NB4 (cell line): ENCODE measurements at regions not wholly inside any gene's neighbourhood (a gene's known extent, or its start where the extent isn't known, plus 50 kb on each side); places are given as distances from the start of the nearest gene placed in this dataset.

ENCODE experiments used
- MYC ChIP-seq: IDR thresholded peaks from 2 replicates; pipeline ENCODE4 v1.6.1; 2011; ENCODE audit warnings: low read depth, low read length
- POLR2A ChIP-seq: IDR thresholded peaks from 2 replicates; pipeline ENCODE4 v1.6.1; 2011; ENCODE audit warnings: mild to moderate bottlenecking; ENCODE audit not compliant: insufficient read length; ENCODE audit errors: extremely low read depth
- TF ChIP-seq, protein P1 (sequence below): IDR thresholded peaks from one replicate; pipeline ENCODE4 v1.5.1; 2012; ENCODE audit warnings: low read depth, low read length

DNA sequence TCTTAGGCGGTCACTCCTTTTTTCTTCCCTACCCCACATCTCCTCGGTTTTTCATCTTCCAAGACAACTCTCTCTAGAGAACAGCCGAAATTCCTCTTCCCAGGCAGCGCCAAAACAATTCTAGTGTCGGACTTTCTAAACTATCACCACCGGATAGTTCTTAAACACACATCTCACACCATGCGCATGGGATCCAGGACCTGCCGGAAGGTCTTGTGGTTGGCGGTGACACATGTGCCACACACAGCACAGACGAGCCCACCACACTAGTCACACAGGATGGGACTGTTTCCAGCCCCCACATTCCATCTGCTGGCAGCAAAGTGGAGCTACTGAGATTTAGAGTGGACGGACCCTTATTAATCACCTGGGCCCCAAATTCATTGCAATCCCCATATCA is 614.9 kb upstream of the CADM1 start:
- TF ChIP-seq, protein P1, sequence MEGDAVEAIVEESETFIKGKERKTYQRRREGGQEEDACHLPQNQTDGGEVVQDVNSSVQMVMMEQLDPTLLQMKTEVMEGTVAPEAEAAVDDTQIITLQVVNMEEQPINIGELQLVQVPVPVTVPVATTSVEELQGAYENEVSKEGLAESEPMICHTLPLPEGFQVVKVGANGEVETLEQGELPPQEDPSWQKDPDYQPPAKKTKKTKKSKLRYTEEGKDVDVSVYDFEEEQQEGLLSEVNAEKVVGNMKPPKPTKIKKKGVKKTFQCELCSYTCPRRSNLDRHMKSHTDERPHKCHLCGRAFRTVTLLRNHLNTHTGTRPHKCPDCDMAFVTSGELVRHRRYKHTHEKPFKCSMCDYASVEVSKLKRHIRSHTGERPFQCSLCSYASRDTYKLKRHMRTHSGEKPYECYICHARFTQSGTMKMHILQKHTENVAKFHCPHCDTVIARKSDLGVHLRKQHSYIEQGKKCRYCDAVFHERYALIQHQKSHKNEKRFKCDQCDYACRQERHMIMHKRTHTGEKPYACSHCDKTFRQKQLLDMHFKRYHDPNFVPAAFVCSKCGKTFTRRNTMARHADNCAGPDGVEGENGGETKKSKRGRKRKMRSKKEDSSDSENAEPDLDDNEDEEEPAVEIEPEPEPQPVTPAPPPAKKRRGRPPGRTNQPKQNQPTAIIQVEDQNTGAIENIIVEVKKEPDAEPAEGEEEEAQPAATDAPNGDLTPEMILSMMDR, result no peak
- TF ChIP-seq POLR2A, result no peak
- TF ChIP-seq MYC, result no peak
